HG02571 (cell line): ENCODE measurements at regions not wholly inside any gene's neighbourhood (a gene's known extent, or its start where the extent isn't known, plus 50 kb on each side); places are given as distances from the start of the nearest gene placed in this dataset.

Source experiments
- ATAC-seq: cut with Tn5 transposase; IDR thresholded peaks from one replicate; pipeline ENCODE4 v1.9.1; 2021; ENCODE audit warnings: mild to moderate bottlenecking, moderate library complexity; ENCODE audit not compliant: unreplicated experiment

- ATAC-seq = no peak
Measured at GRCh38 chr7:88700725-88701124, 58.8 kb upstream of the ZNF804B start.

GRCh38 chr7:88694207-88694606, 65.3 kb upstream of the ZNF804B start:
- no peak for ATAC-seq

GRCh38 chr7:88693131-88693530, 66.4 kb upstream of the ZNF804B start:
- no peak for ATAC-seq

GRCh38 chr7:88692493-88692892, 67.0 kb upstream of the ZNF804B start:
- ATAC-seq = no peak

- ATAC-seq = no peak
Measured at GRCh38 chr7:88689821-88690220, 69.7 kb upstream of the ZNF804B start.

- ATAC-seq = no peak
Measured at GRCh38 chr7:88688222-88688621, 71.3 kb upstream of the ZNF804B start.

GRCh38 chr7:88686468-88687229, 72.9 kb upstream of the ZNF804B start:
- no peak for ATAC-seq

- no peak for ATAC-seq
Measured at GRCh38 chr7:88681682-88682081, 77.8 kb upstream of the ZNF804B start.

- no peak for ATAC-seq
Measured at GRCh38 chr7:88670536-88670935, 89.0 kb upstream of the ZNF804B start.

- ATAC-seq = no peak
Measured at GRCh38 chr7:88669913-88670312, 89.6 kb upstream of the ZNF804B start.

- no peak for ATAC-seq
Measured at GRCh38 chr7:88668591-88668990, 90.9 kb upstream of the ZNF804B start.

GRCh38 chr7:88666626-88667025, 92.9 kb upstream of the ZNF804B start:
- ATAC-seq = no peak

- no peak for ATAC-seq
Measured at GRCh38 chr7:88665892-88666514, 93.5 kb upstream of the ZNF804B start.

- no peak for ATAC-seq
Measured at GRCh38 chr7:88664630-88665233, 94.8 kb upstream of the ZNF804B start.

GRCh38 chr7:88661921-88662320, 97.6 kb upstream of the ZNF804B start:
- ATAC-seq = no peak

- no peak for ATAC-seq
Measured at GRCh38 chr7:88647825-88648224, 111.7 kb upstream of the ZNF804B start.

- ATAC-seq = no peak
Measured at GRCh38 chr7:88638583-88638982, 120.9 kb upstream of the ZNF804B start.

- no peak for ATAC-seq
Measured at GRCh38 chr7:88637795-88638194, 121.7 kb upstream of the ZNF804B start.

GRCh38 chr7:88635149-88635548, 124.4 kb upstream of the ZNF804B start:
- no peak for ATAC-seq

GRCh38 chr7:88629559-88629958, 129.9 kb upstream of the ZNF804B start:
- no peak for ATAC-seq

GRCh38 chr7:88628363-88629085, 131.0 kb upstream of the ZNF804B start:
- ATAC-seq = peak; percentile 99

GRCh38 chr7:88617185-88617584, 142.3 kb upstream of the ZNF804B start:
- no peak for ATAC-seq
